HG03565 (cell line): ENCODE measurements at regions not wholly inside any gene's neighbourhood (a gene's known extent, or its start where the extent isn't known, plus 50 kb on each side); places are given as distances from the start of the nearest gene placed in this dataset.

Experiments
- ATAC-seq: cut with Tn5 transposase; IDR thresholded peaks from one replicate; pipeline ENCODE4 v1.9.1; 2021; ENCODE audit warnings: mild to moderate bottlenecking, moderate library complexity; ENCODE audit not compliant: unreplicated experiment

- no peak for ATAC-seq
Observed at GRCh38 chr7:41878309-41879295, 175.7 kb upstream of the INHBA start.

GRCh38 chr7:41877118-41877517 is 174.2 kb upstream of the INHBA start:
- ATAC-seq, result no peak

GRCh38 chr7:41875513-41875912 is 172.6 kb upstream of the INHBA start:
- no peak for ATAC-seq

- no peak for ATAC-seq
Observed at GRCh38 chr7:41874201-41874785, 171.4 kb upstream of the INHBA start.

- ATAC-seq, result no peak
Observed at GRCh38 chr7:41873741-41874140, 170.9 kb upstream of the INHBA start.

GRCh38 chr7:41872966-41873365 is 170.1 kb upstream of the INHBA start:
- ATAC-seq, result no peak

- peak; percentile 55 for ATAC-seq
Observed at GRCh38 chr7:41870461-41871138, 167.7 kb upstream of the INHBA start.

GRCh38 chr7:41869997-41870396 is 167.1 kb upstream of the INHBA start:
- peak; percentile 26 for ATAC-seq

- no peak for ATAC-seq
Observed at GRCh38 chr7:41869596-41869995, 166.7 kb upstream of the INHBA start.

GRCh38 chr7:41869091-41869490 is 166.2 kb upstream of the INHBA start:
- ATAC-seq, result no peak

- ATAC-seq, result no peak
Observed at GRCh38 chr7:41867639-41868280, 164.9 kb upstream of the INHBA start.

GRCh38 chr7:41862261-41862660 is 159.4 kb upstream of the INHBA start:
- ATAC-seq, result no peak

GRCh38 chr7:41861642-41862041 is 158.8 kb upstream of the INHBA start:
- no peak for ATAC-seq

- ATAC-seq, result no peak
Observed at GRCh38 chr7:41858201-41858600, 155.3 kb upstream of the INHBA start.

- ATAC-seq, result no peak
Observed at GRCh38 chr7:41855798-41856197, 152.9 kb upstream of the INHBA start.

- ATAC-seq, result no peak
Observed at GRCh38 chr7:41847606-41848005, 144.7 kb upstream of the INHBA start.

GRCh38 chr7:41847151-41847550 is 144.3 kb upstream of the INHBA start:
- no peak for ATAC-seq

- ATAC-seq, result no peak
Observed at GRCh38 chr7:41842956-41843355, 140.1 kb upstream of the INHBA start.

GRCh38 chr7:41837916-41838315 is 135.0 kb upstream of the INHBA start:
- ATAC-seq, result no peak

GRCh38 chr7:41835976-41836530 is 133.2 kb upstream of the INHBA start:
- no peak for ATAC-seq
